Muscle layer of colon (tissue), 2 donors: ENCODE measurements at regions not wholly inside any gene's neighbourhood (a gene's known extent, or its start where the extent isn't known, plus 50 kb on each side); places are given as distances from the start of the nearest gene placed in this dataset.

Source experiments
- H3K27ac ChIP-seq: one replicate; pipeline ENCODE4 v1.7.0; 2013; ENCODE audit warnings: low read depth, mild to moderate bottlenecking, low read length, moderate library complexity
- H3K27me3 ChIP-seq, 2 donors: one replicate each; pipeline ENCODE4 v1.7.0; 2013; ENCODE audit warnings: low read length in 2 of 2, mild to moderate bottlenecking in 2 of 2; ENCODE audit not compliant: insufficient read depth in 2 of 2, control insufficient read depth in 1 of 2
- H3K36me3 ChIP-seq: one replicate; pipeline ENCODE4 v1.7.0; 2013; ENCODE audit warnings: mild to moderate bottlenecking, low read length; ENCODE audit not compliant: insufficient read depth
- H3K4me1 ChIP-seq: one replicate; pipeline ENCODE4 v1.7.0; 2013; ENCODE audit warnings: mild to moderate bottlenecking, low read length; ENCODE audit not compliant: insufficient read depth
- H3K4me3 ChIP-seq, 2 donors: one replicate each; pipeline ENCODE4 v1.7.0; 2013; ENCODE audit warnings: low read length in 2 of 2, low read depth in 1 of 2, mild to moderate bottlenecking in 1 of 2, moderate library complexity in 1 of 2
- H3K9ac ChIP-seq: one replicate; pipeline ENCODE4 v1.7.0; 2013; ENCODE audit warnings: low read length
- H3K9me3 ChIP-seq: one replicate; pipeline ENCODE4 v1.7.0; 2013; ENCODE audit warnings: mild to moderate bottlenecking, low read length
- donor health status: abdominal sarcoma.
- donor health status: Adenocarcinoma of cecum.

GRCh38 chr2:38182492-38183003, 106.6 kb upstream of the CYP1B1 start:
- Histone ChIP-seq H3K27ac (no peak overlapping the region), H3K4me3 (no peak overlapping the region)

DNA sequence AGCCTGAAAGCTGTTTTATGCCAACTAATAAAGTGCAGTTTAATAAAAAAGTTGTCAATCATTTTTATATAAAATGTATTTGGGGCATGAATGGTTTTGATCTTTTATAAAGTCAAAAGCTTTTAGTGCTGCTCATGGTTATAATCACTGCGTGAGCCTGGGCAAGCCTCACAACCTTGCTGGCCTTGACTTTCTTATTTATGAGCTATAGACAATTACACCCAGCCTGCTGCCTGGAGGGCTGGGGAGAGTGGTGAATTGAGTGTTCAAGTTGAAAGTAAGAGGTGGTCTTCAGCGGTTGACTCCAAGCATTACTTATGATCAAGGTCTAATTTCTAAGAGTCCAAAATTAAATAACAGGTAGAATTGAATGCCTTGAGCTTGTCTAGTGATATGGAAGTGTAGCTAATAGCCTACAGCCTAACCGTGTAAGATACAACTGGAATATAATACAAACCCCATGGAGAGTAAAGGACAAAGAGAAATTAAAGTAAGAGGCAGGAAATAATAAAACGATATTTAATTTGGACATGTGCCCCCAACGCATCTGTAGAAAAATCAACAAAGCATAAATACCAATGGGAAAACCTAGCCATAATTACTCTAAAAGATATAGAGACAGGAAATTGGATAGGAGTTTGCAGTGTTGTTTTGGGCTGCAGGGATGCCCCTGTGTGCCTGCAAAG, 106.0 kb upstream of the CYP1B1 start:
- Histone ChIP-seq H3K9ac (no peak overlapping the region), H3K27ac (no peak overlapping the region)

More at GRCh38 chr2:38182492-38183003, 106.6 kb upstream of the CYP1B1 start:
- no peak overlapping the region for H3K9ac ChIP-seq
- H3K9me3 ChIP-seq, result no peaks in the 10 kb centered on the region
- H3K36me3 ChIP-seq, result no peaks in the 10 kb centered on the region
- H3K4me1 ChIP-seq, result peaks cover 59% of the 10 kb centered on the region
- no peaks in the 10 kb centered on the region for H3K27me3 ChIP-seq

GRCh38 chr2:38180754-38181153, 104.8 kb upstream of the CYP1B1 start:
- H3K36me3 ChIP-seq, result no peaks in the 10 kb centered on the region
- H3K27me3 ChIP-seq, result no peaks in the 10 kb centered on the region
- H3K9me3 ChIP-seq, result no peaks in the 10 kb centered on the region
- H3K27ac ChIP-seq, result no peak overlapping the region
- H3K9ac ChIP-seq, result no peak overlapping the region
- H3K4me3 ChIP-seq, result no peak overlapping the region
- peaks cover 55% of the 10 kb centered on the region for H3K4me1 ChIP-seq

More for the DNA sequence above, 106.0 kb upstream of the CYP1B1 start:
- no peak overlapping the region for H3K4me3 ChIP-seq
- no peaks in the 10 kb centered on the region for H3K27me3 ChIP-seq
- H3K4me1 ChIP-seq, result peaks cover 55% of the 10 kb centered on the region
- H3K9me3 ChIP-seq, result no peaks in the 10 kb centered on the region
- no peaks in the 10 kb centered on the region for H3K36me3 ChIP-seq

GRCh38 chr2:38178556-38179419, 102.8 kb upstream of the CYP1B1 start:
- no peak overlapping the region for H3K27ac ChIP-seq
- no peak overlapping the region for H3K9ac ChIP-seq
- no peaks in the 10 kb centered on the region for H3K36me3 ChIP-seq
- H3K4me3 ChIP-seq, result no peak overlapping the region
- peaks cover 39% of the 10 kb centered on the region for H3K4me1 ChIP-seq
- no peaks in the 10 kb centered on the region for H3K9me3 ChIP-seq
- H3K27me3 ChIP-seq, result no peaks in the 10 kb centered on the region

DNA sequence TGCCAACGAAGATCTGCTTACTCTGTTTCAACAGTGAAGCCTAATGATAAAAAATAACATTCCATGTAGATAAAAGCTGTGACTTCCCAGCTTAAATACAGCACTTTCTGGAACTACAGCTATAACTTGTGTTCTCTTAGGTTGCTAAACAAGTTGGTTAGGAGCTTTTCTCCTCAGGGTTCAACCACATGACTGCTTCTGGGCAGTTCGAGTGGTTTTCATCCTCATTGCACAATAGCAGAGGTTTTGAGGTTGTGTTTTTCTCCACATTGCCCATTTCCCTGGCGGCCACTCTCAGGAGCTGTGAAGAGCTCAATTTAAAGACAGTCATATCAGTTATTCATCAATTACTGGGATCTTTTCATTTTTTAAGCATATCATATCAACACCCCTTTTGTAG, 102.2 kb upstream of the CYP1B1 start:
- Histone ChIP-seq H3K9ac (no peak overlapping the region), H3K27ac (no peak overlapping the region), H3K36me3 (no peaks in the 10 kb centered on the region), H3K9me3 (no peaks in the 10 kb centered on the region), H3K4me3 (no peak overlapping the region), H3K27me3 (no peaks in the 10 kb centered on the region), H3K4me1 (peaks cover 33% of the 10 kb centered on the region)

GRCh38 chr2:38176619-38177021, 100.7 kb upstream of the CYP1B1 start:
- H3K9me3 ChIP-seq, result no peaks in the 10 kb centered on the region
- no peak overlapping the region for H3K4me3 ChIP-seq
- no peaks in the 10 kb centered on the region for H3K27me3 ChIP-seq
- no peaks in the 10 kb centered on the region for H3K36me3 ChIP-seq
- H3K27ac ChIP-seq, result no peak overlapping the region
- no peak overlapping the region for H3K9ac ChIP-seq
- H3K4me1 ChIP-seq, result peaks cover 19% of the 10 kb centered on the region

DNA sequence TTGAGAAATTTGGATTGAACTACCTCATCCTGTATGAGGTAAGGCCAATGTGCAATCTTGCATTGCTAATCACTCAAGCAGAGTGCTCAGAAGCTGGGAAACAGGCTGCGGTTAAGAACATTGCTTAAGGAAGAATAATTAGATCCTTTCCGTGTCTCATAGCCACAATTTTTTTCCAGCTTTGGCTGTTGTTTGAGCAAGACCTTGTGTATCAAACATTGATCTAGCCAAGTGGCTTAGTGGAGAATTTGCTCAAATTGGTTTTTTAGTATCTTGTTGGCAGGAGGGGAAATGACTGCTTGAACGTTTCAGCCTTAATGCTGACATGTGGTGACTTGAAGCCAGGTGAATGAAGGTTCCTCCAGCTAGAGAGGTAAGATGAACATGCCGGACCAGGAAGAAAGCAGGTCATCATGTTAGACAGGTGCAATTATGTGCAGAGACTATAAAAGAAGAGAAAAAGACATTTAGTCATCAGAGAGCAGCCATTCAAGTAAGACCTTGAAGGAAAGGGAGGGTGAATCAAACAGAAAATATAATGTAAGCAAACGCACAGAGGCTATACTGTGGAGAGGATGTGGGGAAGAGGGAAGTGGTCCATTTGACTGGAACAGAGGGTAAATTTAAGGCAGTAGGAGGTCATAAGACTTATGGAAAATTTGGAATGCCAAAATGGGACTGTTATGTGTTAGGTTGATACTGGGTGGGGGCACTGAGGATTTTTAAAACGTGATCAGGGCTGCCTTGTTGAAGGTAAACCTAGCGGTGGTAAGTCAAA, 98.9 kb upstream of the CYP1B1 start:
- Histone ChIP-seq H3K27me3 (no peaks in the 10 kb centered on the region), H3K9me3 (no peaks in the 10 kb centered on the region), H3K27ac (no peak overlapping the region), H3K4me1 (peaks cover 5% of the 10 kb centered on the region), H3K36me3 (no peaks in the 10 kb centered on the region), H3K4me3 (no peak overlapping the region), H3K9ac (no peak overlapping the region)

DNA sequence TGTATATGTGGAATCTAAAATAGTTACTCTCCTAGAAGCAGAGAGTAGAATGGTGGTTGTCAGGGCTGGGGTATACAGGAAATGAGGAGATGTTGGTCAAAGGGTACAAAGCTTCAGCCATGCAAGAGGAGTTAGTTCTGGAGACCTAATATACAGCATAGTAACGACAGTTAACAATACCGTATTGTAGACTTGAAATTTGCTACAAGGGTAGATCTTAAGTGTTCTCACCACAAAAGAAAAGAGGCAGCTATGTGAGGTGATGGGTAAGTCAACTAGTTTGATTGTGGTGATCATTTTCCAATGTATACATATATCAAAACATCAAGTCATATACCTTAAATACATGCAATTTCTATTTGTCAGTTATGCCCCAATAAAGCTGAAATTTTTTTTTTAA, 98.2 kb upstream of the CYP1B1 start:
- Histone ChIP-seq H3K27ac (no peak overlapping the region), H3K4me3 (no peak overlapping the region), H3K9me3 (no peaks in the 10 kb centered on the region), H3K27me3 (no peaks in the 10 kb centered on the region), H3K4me1 (peaks cover 4% of the 10 kb centered on the region), H3K36me3 (no peaks in the 10 kb centered on the region), H3K9ac (no peak overlapping the region)

DNA sequence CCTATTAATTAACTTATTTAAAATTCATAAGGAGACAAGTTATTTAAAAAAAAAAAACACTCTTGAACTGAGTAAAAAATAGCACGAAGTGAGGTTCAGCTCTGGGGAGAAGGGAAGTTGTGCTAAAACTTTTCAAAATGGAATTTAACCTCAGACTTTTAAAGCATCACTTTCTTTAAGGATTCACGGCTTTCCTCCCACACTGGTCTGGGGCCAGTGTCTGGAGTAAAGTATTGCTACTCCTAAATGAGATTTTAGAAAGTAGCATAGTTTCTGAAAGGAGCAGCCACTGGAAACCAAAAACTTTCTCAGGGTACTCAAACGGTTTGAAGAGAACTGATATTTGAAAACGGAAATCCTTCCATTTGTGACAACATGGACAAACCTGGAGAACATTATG, 97.7 kb upstream of the CYP1B1 start:
- Histone ChIP-seq H3K9me3 (no peaks in the 10 kb centered on the region), H3K4me1 (no peaks in the 10 kb centered on the region), H3K4me3 (no peak overlapping the region), H3K36me3 (no peaks in the 10 kb centered on the region), H3K9ac (no peak overlapping the region), H3K27ac (no peak overlapping the region), H3K27me3 (no peaks in the 10 kb centered on the region)

DNA sequence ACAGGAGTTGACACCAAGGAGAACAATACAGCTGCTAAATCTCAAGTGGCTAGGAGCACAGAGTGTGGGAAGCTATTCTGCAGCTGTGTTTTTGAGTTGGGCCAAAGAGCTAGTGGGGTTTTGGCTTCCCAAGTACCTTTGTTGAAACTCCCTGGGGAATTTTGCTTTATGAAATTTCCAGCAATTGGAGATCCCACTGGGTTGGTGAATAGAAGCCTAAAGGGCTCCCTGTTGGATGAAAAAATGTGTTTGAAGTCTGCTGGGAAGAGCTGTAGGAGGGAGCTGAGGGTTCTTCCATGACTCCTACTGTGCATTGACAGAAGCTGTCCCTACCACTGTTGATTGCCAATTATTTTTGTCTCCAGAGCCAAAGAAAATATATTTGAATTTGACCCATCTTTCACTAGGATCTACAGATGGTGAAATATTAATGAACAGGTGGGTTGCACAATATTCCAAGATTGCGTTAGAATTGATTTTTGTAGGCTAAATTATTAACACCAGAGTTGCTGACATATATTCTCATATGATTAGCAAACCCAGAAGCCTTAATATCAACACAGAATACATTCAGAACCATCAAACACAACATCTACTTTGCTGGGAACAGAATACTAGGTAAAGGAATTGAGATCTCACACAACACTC, 95.4 kb upstream of the CYP1B1 start:
- H3K4me1 ChIP-seq, result no peaks in the 10 kb centered on the region

DNA sequence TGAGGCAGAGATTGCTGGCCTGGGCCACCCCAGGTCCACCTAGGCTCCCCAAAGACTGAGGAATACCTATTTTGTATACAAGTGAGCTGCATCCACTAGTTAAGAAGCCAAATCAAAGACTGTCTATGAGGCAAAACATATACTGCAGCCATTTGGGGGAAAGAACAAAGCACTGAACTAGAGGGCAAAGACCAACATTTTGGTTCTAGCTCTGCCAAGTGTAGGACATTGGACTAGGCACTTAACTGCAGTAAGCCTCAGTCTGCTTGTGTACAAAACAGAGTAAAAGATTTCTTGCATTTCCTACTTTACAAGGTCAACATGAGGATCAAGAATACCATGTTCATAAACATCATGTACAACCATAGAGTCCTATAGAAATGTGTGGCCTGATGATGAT, 94.8 kb upstream of the CYP1B1 start:
- no peak overlapping the region for H3K9ac ChIP-seq
- no peaks in the 10 kb centered on the region for H3K27me3 ChIP-seq
- no peaks in the 10 kb centered on the region for H3K4me1 ChIP-seq
- H3K27ac ChIP-seq, result no peak overlapping the region
- no peaks in the 10 kb centered on the region for H3K9me3 ChIP-seq
- no peak overlapping the region for H3K4me3 ChIP-seq
- no peaks in the 10 kb centered on the region for H3K36me3 ChIP-seq

More for the DNA sequence above, 95.4 kb upstream of the CYP1B1 start:
- no peak overlapping the region for H3K4me3 ChIP-seq
- no peaks in the 10 kb centered on the region for H3K27me3 ChIP-seq
- H3K9me3 ChIP-seq, result no peaks in the 10 kb centered on the region
- no peak overlapping the region for H3K27ac ChIP-seq
- H3K9ac ChIP-seq, result no peak overlapping the region
- H3K36me3 ChIP-seq, result no peaks in the 10 kb centered on the region
